K562 (cell line): ENCODE measurements at regions not wholly inside any gene's neighbourhood (a gene's known extent, or its start where the extent isn't known, plus 50 kb on each side); places are given as distances from the start of the nearest gene placed in this dataset.

Experiments
- NR4A1 ChIP-seq, 2 experiments: fragments of 250-450 bp in 1 of 2; fragments of 450-650 bp in 1 of 2; sonication (Bioruptor Pico) in 1 of 2; IDR thresholded peaks; 2 replicates each; pipeline versions ENCODE4 v1.4.0 to v1.6.1; 2016 to 2020; ENCODE audit warnings: mild to moderate bottlenecking in 2 of 2, missing compliant biosample characterization in 1 of 2, missing genetic modification characterization in 1 of 2, moderate library complexity in 1 of 2
- NRF1 ChIP-seq, 2 experiments: fragments of 450-650 bp; IDR thresholded peaks in 1 of 2; conservative IDR thresholded peaks in 1 of 2; 2 replicates each; pipeline ENCODE4 v1.6.1; 2014; ENCODE audit warnings: mild to moderate bottlenecking in 2 of 2
- PURB ChIP-seq: sonication (generic); formaldehyde crosslinking; IDR thresholded peaks from 2 replicates; pipeline ENCODE4 v1.9.0; 2021; ENCODE audit warnings: low read depth, mild to moderate bottlenecking, missing genetic modification reagents
- SAFB2 ChIP-seq: fragments of 200-400 bp; formaldehyde crosslinking; IDR thresholded peaks from 2 replicates; pipeline ENCODE4 v1.6.1; 2018; ENCODE audit warnings: borderline replicate concordance, low read length, low read depth, moderate library complexity; ENCODE audit not compliant: severe bottlenecking
- SIN3A ChIP-seq, 2 experiments: fragments of 150-350 bp in 1 of 2; IDR thresholded peaks; 2 replicates each; pipeline ENCODE4 v1.6.1; 2011 to 2016; ENCODE audit warnings: borderline replicate concordance in 2 of 2, low read depth in 2 of 2, low read length in 2 of 2, mild to moderate bottlenecking in 2 of 2, moderate library complexity in 2 of 2; ENCODE audit not compliant: control insufficient read depth in 1 of 2
- ZNF57 ChIP-seq: fragments of 450-650 bp; formaldehyde crosslinking; IDR thresholded peaks from 2 replicates; pipeline ENCODE4 v1.4.0; 2020; ENCODE audit warnings: mild to moderate bottlenecking, moderate library complexity
- ZNF592 ChIP-seq: fragments of 450-650 bp; IDR thresholded peaks from 2 replicates; pipeline ENCODE4 v1.6.1; 2017; ENCODE audit warnings: antibody characterized with exemption, mild to moderate bottlenecking
- TF ChIP-seq, protein P1 (sequence below), 2 experiments: fragments of 450-650 bp; IDR thresholded peaks; 2 replicates each; pipeline ENCODE4 v1.6.1; 2018; ENCODE audit warnings: mild to moderate bottlenecking in 2 of 2, low read depth in 1 of 2; ENCODE audit not compliant: partially characterized antibody in 2 of 2

DNA sequence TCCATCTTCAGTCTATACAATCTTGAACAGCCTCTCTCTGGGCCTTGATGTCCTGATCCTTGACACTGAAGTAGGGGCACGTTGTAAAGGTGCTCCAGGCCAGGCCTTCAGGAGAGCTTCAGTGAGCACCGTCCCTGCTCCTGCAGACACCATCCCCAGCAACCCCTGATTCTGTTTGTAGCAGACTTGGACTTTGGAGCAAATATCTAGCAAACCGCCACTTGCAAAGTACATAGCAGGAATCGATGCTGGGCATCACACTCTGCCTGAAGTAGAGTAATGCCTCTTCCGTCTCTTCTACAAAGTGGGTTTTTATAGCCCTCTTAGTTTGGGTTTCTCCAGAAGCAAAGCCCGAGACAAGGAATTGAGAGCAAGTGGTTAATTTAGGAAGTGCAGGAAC is 169.1 kb downstream of the SALL1 start (continued):
- TF ChIP-seq SIN3A (IDR thresholded peaks at IDR 0.05; ENCODE audit: borderline replicate concordance in 2 of 2, control insufficient read depth in 1 of 2, low read depth in 2 of 2, low read length in 2 of 2) (no peak), NRF1 (conservative IDR thresholded peaks at IDR 0.05 in 1 of 2, IDR thresholded peaks at IDR 0.05 in 1 of 2) (no peak), PURB (CRISPR knock-in tag) (no peak), NR4A1 (CRISPR knock-in tag; IDR thresholded peaks at IDR 0.05) (no peak), NR4A1 (tag; IDR thresholded peaks at IDR 0.05) (no peak), ZNF592 (no peak), SAFB2 (no peak), ZNF57 (CRISPR knock-in tag) (no peak)
- TF ChIP-seq, protein P1, sequence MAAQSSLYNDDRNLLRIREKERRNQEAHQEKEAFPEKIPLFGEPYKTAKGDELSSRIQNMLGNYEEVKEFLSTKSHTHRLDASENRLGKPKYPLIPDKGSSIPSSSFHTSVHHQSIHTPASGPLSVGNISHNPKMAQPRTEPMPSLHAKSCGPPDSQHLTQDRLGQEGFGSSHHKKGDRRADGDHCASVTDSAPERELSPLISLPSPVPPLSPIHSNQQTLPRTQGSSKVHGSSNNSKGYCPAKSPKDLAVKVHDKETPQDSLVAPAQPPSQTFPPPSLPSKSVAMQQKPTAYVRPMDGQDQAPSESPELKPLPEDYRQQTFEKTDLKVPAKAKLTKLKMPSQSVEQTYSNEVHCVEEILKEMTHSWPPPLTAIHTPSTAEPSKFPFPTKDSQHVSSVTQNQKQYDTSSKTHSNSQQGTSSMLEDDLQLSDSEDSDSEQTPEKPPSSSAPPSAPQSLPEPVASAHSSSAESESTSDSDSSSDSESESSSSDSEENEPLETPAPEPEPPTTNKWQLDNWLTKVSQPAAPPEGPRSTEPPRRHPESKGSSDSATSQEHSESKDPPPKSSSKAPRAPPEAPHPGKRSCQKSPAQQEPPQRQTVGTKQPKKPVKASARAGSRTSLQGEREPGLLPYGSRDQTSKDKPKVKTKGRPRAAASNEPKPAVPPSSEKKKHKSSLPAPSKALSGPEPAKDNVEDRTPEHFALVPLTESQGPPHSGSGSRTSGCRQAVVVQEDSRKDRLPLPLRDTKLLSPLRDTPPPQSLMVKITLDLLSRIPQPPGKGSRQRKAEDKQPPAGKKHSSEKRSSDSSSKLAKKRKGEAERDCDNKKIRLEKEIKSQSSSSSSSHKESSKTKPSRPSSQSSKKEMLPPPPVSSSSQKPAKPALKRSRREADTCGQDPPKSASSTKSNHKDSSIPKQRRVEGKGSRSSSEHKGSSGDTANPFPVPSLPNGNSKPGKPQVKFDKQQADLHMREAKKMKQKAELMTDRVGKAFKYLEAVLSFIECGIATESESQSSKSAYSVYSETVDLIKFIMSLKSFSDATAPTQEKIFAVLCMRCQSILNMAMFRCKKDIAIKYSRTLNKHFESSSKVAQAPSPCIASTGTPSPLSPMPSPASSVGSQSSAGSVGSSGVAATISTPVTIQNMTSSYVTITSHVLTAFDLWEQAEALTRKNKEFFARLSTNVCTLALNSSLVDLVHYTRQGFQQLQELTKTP (IDR thresholded peaks at IDR 0.05; ENCODE audit: low read depth in 1 of 2, partially characterized antibody in 2 of 2) = no peak
